Stimulated activated CD4-positive, alpha-beta T cell treated with anti-CD3 and anti-CD28 coated beads, Interleukin-15, amount 100 ng/mL, for 1 hour (primary cell): ENCODE measurements at regions not wholly inside any gene's neighbourhood (a gene's known extent, or its start where the extent isn't known, plus 50 kb on each side); places are given as distances from the start of the nearest gene placed in this dataset.

Source experiments
- DNase-seq, 2 donors: peaks; one replicate each; pipeline ENCODE4 v3.0.0-alpha.2; 2020; ENCODE audit warnings: low read depth in 1 of 2, low spot score in 1 of 2

DNA sequence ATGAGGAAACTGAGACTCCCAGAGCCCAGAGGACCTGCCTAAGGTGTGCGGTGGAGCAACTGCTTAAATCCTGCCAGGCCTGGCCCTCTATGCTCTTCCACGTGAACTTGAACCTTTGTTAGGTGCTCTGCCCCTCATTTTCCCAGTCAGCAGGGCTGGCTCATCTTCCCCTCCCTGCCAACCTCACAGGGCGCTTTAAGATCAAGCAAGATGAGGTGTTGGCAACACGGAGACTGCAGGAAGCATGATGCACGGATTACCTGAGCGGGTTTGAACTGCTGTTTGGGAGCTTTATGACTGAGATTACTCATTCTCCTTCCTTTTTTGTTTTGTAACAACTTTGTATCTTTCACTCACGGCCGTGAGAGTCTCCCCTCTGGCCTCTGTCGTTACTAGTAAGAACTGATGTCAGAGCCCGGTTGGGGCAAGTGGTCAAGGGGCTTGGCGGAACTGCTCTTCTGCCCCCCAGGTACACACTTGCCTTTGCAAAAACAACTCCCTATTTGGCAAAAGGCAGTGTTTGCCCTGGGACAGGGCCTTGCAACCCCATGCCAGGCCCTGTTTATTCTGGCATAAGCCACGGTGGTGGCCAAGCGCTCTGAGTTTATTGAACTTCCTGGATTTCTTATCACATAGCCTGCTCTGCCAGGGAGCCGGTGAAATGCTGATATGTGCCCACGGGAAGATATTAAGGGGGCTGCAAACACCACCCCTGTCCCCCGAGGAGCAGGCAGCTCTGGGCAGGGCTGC lies 127.8 kb downstream of the INHBB start:
- DNase-seq = no peak

DNA sequence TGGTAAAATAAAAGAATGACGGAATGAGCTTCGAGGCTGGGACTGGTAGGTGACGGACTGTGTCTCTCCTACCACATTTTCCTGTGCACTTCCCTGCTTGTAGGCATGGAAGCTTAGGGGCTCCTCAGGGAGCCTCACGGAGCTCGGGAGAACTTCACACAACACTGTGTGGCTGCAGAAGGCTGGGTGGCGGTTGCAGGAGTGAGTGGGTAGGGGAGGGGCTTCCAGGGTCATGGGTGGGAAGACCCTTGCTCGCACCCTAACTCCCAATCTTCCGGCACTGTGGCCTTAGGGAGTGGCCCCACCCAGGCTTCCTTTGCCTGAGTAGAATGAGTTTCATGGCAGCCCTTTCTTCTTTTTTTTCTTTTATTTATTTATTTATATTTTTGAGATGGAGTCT lies 128.6 kb downstream of the INHBB start:
- no peak for DNase-seq

DNA sequence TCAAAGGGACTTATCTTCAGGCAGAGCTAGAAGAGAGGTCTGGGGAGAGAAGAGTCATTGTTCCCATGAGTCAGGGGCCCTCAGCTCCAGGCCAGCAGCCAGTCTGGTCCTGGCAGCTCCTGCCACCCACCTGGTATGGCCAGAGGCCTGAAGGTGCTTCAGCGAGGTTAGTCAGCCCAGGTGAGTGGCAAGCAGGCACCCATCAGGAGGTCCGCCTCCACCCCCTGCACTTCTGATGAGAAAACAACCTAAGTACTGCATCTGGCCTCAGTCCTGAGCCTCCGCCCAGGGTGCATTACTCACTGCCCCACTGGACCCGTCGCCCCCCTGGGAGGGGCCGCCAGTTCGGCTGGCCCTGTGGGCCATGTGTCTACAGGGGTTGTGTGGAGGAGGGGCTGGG lies 130.2 kb downstream of the INHBB start:
- no peak for DNase-seq

DNA sequence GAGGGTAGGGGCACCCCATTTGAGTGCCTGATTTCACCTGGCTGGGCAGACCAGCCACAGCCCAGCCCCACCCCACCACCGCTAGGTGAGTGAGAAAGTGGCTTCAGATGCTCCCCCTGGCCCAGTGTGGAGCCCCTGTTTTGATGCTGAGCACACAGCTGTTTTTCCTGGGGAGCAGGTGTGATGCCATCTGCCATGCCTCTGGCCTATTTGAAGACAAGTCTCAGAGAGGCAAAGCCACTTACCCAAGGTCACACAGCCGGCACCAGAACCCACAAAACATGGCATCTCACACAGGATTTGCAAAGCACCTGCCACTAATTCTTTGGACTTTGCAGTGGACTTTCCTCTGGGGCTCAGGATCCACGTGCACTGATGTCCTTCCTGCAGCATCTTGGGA lies 131.3 kb downstream of the INHBB start:
- DNase-seq = no peak

DNA sequence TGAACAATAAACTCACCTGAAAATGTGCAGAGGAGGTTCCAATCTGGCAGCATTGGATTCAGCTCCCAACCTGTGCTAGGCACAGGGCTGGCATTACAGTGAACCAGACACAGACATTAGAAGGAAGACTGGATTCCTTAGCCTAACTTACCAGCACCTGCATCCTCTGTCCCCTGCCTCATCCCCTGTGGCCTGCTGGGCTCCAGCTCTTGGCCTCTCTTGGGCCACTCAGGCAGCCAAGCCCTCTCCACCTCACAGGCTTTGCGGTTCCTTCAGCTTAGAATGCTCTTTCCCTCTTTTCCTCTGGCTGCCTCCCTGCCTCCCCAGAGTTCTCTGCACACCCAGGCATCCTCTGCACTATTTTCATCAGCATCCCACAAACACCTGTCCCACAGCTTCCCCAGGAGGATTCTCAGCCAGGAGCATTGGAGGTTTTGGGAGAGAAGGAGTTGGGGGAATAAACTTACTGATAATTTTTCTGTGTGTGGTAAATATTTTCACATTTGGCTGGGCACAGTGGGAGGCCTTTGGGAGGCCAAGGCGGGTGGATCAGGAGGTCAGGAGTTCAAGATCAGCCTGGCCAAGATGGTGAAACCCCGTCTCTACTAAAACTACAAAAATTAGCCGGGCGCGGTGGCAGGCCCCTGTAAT lies 132.0 kb downstream of the INHBB start:
- DNase-seq = no peak

DNA sequence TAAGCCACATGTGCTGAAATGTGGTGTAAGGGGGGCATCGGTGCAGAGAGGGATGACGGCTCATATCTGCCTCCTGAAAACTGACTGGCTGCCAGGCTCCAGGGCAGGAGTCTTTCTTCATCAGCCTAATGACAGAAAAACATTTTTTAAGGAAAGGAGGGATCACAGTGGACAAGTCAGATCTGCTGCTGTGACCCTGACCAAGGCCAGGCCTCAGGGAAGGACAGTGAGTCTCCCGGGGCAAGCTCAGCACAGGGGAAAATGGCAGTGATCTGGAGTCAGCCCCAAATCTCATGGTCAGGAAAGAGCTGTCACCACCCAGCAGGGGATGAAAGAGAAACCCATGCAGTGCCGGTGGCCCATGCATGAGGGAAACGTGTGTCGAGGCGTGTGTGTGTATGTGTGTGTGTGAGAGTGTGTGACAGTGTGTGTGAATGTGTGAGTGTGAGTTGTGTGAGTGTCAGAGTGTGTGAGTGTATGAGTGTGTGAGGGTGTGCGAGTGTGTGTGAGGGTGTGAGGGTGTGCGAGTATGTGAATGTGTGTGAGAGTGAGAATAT lies 134.5 kb downstream of the INHBB start:
- no peak for DNase-seq

DNA sequence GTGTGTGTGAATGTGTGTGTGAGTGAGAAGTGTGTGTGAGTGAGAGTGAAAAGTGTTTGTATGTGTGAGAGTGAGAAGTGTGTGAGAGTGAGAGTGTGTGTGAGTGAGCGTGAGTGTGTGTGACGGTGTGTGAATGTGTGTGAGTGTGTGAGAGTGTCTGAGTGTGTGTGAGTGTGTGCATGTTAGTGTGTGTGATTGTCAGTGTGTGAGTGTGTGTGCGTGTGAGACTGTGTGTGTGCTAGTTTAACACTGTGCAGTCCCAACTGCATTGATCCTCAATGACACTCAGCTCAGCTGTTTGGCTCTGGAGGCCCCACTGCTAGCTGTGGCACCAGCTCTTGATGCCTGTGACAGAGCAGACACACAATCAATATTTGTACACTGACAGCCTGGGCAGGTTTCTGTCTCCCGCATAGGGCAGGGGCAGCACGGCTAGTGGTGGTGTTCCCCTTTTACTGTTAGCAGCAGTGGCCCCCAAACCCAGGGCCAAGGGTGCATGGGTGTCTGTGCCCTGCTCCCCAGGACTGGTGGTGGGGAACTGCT lies 135.0 kb downstream of the INHBB start:
- no peak for DNase-seq

DNA sequence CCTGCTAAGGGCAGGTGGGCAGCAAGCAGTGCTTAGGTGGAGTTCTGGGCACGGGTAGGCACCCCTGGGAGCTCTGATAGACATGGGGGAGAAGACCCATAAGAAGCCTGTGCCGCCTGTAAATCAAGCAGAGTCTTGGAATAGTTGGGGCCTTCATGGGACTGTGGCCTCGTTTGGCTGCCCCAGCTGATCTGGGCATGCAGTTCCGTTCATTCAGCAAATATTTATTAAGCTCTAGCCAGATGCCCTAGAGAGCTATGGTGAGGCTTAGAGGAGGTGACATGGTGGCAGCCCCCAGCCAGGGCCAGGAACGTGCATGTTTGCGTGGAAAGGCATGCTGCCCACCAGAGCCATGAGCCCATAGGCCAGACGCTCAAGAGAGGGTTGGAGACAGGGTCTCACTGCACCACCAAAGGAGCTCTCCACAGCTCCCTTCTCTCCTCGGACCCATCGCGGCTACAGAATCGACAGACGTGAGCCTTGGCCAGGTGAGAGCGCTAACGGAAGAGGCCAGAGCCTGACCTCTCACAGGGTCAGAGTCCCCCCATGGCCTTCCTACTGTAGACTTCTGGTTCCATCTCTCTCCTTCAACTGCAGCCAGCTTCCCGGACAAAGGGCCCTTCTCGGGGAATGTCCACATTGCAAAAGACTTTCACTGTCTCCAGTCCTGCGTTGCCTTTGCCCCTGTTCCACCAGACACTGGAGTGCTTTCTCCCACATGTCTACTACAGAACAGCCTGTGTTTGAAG lies 135.7 kb downstream of the INHBB start:
- no peak for DNase-seq

DNA sequence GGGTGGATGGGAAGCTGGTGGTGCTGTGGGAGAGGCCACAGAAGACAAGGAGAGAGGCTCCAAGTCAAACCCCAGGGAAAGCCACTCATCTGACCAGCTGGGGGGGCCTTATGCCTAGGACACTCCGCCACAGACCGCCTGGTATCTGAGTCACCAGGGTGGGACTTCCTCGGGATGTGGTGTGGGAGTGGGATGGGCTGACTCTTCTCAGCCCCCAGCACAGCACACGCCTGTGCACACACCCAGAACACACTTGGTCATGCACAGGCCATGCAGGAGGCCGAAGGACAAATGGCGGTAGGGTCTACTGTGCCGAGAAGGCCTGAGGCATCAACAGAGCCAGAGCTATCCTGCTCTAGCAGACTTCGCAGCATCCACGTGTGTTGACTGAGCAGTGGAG lies 136.4 kb downstream of the INHBB start:
- no peak for DNase-seq

DNA sequence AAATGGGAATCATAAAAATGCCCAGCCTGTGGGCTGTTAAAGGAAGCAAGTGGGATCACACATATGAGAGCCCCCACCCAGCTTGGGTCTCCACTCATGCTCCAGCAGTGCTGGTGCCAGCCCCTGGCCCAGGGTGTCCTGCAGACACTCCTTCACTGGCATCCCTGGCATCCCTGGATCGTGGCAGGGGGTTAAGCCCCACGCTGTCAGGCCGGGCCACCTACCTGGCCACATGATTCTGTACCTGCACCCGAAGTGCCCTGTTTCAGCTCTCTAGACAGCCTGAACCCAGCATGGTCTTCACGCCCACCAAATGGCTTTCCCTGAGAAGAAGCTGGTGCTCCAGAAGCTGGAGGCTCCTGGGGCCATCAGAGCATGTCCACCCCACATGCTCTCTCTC lies 137.4 kb downstream of the INHBB start:
- no peak for DNase-seq

DNA sequence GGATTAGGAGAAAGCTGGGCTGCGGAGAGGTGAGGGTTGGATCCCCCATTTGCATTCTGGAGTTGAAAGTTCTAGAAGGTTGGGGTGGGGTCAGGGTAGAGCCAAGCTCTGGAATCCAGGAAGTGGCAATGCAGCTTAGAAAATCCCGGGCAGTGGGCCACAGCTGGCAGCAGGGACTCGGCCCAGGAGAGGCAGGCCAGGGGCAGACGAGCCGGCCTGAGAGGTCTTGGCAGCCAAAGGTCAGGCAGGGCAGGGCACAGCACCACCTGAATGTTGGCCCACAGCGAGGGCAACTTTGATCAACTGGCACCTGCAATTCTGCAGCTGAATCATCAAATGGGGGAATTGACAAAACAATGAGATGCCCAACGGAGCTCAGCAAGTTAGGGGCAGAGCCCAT lies 139.2 kb downstream of the INHBB start:
- DNase-seq = no peak

DNA sequence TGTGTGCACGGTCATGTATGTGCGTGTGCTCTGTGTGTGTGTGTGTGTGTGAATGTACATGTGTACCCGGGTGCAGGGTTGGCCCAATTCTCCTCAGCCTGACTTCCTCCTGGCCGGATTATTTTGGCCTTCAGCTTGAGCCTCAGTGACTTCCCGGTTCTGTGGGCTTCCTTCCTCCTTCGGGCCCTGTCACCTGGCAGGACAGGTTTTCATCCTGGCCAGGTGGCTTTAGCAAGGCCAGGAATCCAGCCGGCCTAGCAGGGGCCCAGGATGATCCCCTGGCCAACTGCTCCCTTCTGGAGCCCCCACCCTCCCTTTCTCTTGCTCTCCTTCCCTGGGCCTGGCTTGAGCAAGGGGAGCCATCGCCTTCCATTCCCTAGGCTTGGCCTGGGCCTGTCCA lies 140.5 kb downstream of the INHBB start:
- no peak for DNase-seq

DNA sequence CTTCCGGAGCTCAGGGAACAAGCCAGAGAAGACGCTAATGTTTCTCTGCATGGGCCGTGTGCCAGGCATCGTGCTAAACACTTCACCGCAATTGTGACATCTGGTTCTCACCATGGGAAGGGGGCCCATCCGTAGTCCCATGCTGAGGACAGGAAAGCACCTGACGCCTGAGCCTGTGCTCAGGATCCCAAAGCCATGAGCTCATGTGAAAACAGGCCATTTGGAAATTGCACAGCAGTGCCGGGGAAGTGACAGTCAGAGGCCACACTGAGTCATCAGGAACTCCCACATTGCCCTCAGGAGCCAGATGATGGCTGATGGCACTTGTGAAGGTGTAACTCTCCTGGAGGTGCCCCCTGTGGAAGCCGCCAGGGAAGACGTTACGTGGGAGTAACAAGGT lies 141.0 kb downstream of the INHBB start:
- DNase-seq = no peak

DNA sequence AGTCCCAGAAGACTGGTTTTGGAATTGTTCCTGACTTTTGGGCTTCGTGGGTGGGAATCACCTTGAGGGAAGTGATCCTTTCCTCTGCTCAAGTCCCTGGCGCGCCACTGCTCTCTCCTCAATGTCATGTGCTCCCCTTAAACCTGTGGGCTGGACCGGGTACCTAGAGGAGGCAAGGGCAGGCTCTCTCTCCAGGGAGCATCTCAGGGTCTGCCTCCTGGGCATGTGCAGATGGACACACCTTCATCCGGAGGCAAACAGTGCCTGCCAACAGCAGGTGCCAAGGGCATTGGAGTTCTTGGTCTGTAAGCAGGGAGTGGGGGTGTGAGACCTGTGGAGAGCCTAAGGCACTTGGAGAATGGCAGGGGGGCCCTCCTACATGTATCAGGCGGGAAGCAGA lies 142.6 kb downstream of the INHBB start:
- DNase-seq = no peak

DNA sequence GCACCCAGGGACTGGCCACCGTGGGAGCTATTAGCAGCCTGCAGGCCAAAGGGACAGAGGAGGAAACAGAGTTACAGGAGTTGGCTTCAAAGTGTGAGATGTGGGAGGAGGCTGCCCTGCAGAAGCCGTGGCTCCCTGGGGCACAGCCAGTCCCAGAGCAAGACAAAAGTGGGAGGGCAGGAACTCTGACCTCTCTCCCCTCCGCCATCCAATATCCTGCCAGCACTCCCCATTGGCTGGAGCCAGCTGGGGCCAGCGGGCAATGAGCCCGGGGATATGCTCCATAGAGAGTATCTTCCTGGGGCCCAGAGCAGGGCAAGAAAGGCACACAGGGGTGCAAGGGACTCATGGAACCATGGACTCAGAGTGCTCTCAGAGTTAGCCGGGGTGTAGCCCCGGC lies 143.1 kb downstream of the INHBB start:
- no peak for DNase-seq

DNA sequence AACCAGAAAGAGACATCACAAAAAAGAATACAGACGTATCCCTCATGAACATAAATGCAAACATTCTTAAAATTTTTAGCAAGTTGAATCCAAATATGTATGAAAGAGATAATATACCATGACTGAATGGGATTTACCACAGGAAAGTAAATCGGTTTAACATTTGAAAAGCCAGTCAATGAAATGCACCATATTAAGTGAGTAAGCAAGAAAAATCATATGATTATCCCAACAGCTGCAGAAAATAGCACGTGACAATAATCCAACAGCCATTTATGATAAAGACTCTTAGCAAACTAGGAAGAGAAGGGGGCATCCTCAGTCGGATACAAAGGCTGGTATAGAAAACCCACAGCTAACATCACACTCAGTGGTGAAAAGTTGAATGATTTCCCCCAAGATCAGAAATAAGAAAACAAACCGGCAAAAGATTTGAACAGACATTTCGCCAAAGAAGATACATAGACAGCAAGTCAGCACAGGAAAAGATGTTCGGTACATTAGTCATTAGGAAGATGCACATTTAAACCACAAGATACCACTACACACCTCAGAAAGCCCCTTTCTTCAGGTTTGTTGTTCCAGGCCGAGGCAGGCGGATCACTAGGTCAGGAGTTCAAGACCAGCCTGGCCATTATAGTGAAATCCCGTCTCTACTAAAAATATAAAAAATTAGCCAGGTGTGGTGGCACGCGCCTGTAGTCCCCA lies 144.3 kb downstream of the INHBB start:
- DNase-seq = no peak

DNA sequence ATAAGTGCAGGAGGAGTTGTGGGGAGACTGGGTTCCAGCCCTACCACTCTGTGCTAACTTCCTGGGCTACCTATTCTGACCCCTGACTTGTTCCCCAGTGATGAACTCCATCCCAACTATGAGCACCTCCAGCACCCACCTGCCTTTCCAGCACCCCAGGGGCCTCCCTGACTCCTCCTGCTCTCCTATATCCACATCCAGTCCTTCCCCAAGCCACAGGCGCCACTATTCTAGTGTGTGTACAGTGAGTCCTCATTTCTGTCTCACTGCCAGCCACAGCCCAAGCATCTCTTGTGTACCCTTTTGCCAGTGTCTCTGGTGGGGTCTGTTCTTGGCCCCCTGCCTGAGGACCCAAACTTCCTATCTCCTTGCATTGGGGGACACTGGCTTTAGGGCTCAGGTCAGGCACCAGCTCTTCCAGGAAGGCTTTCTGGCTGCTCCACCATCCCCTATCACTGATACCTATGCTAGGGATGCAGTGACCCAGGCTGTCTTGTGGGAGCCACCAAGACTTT lies 145.2 kb downstream of the INHBB start:
- DNase-seq = no peak

DNA sequence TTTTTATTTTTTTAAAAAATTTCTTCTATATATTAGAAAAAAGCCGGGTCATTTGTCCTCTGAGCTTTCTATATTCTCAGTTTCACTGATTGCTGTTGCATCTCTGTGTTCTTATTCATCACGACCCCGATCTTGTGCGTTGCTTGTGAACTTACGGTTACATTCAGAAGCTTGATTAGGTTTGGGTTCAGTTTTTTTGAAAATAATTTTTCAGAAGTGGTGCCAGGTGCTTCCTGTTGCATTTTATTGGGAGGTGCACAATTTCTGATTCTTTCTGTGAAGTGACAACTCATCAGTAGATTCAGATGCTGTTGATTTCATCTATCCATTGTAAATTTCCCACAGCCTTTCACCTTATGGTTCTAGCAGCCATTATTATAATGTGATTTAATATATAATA lies 147.3 kb downstream of the INHBB start:
- no peak for DNase-seq

DNA sequence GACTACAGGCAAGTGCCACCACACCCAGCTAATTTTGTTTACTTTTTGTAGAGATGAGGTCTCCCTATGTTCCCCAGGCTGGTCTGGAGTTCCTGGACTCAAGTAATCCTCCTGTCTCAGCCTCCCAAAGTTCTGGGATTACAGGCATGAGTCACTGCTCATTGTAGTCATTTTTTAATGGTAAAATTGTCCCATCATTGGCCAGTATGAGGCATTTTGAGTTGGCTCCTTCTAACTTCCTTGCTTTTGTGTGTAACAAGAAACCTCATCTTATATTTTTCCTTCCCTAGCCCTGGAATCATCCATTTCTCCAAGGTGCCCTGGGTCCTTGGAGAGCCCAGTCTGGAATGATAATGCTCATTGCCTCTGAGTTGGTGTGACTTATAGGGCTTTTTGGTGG lies 148.5 kb downstream of the INHBB start:
- DNase-seq = no peak

DNA sequence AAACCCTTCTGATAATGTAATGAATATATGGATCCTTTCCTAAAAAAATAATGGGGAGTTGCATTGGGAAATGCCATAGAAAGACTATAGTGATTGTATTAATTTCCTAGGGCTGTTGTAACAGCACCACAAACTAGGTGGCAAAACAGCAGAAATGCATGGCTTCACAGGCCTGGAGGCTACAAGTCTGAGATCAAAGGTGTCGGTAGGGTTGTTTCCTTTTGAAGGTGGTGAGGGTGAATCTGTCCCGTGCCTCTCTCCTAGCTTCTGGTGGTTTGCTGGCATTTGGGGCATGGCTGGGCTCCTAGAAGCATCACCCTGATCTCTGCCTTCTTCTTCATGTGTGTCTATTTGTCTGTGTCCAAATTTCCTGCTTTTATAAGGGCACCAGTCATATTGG lies 149.7 kb downstream of the INHBB start:
- no peak for DNase-seq

DNA sequence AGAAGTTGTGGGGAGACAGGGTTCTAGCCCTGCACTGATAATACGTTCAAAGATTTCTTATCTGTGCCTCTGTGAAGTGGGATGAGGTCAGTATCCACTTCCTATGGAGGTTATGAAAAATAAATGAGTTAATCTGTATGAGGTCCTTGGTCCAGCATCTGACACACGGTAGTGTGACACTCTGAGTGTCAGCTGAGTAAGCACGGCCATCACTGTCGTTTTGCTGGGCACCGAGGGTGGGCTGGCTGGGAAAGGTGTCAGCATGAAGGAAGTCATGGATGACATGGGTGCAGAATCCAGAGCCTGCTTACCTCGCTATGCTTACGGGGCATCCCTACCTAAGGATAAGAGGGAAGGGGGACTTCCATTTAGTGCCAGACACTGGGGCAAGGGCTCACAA lies 150.3 kb downstream of the INHBB start:
- no peak for DNase-seq
